WTC11 (cell line): ENCODE measurements at regions not wholly inside any gene's neighbourhood (a gene's known extent, or its start where the extent isn't known, plus 50 kb on each side); places are given as distances from the start of the nearest gene placed in this dataset.

Experiments
- ATAC-seq: fragments of 200-7000 bp; cut with Tn5 transposase; 2 replicates; pipeline ENCODE4 v1.10.0; 2021; ENCODE audit warnings: mild to moderate bottlenecking, moderate library complexity
- CTCF ChIA-PET: fragments of 300-600 bp; sonication (Branson Sonifier 250); formaldehyde crosslinking; loops from one replicate; lab custom pipeline; 2021; ENCODE audit warnings: antibody characterized with exemption; lab: Charles Lee
- POLR2A ChIA-PET: fragments of 350-600 bp; sonication (Branson Sonifier 250); formaldehyde crosslinking; loops from one replicate; lab custom pipeline; 2021; ENCODE audit warnings: antibody characterized with exemption; lab: Charles Lee
- DNase-seq: peaks from one replicate; pipeline ENCODE4 v3.0.0; 2021; ENCODE audit warnings: low spot score
- H3K27ac Mint-ChIP-seq: 2 replicates; pipeline ENCODE4 v1.8.0; 2021; ENCODE audit warnings: mixed read lengths
- H3K27me3 Mint-ChIP-seq: 2 replicates; pipeline ENCODE4 v1.8.0; 2021; ENCODE audit warnings: low read depth, mild to moderate bottlenecking, moderate library complexity, mixed read lengths
- H3K36me3 Mint-ChIP-seq: 2 replicates; pipeline ENCODE4 v1.8.0; 2021; ENCODE audit warnings: mixed read lengths
- H3K4me1 Mint-ChIP-seq: 2 replicates; pipeline ENCODE4 v1.8.0; 2022; ENCODE audit warnings: mixed read lengths
- H3K4me3 Mint-ChIP-seq: 2 replicates; pipeline ENCODE4 v1.8.0; 2021; ENCODE audit warnings: mild to moderate bottlenecking, moderate library complexity, mixed read lengths
- H3K9me3 Mint-ChIP-seq: 2 replicates; pipeline ENCODE4 v1.8.0; 2021; ENCODE audit warnings: mixed read lengths
- ATF1 ChIP-seq: sonication (generic); formaldehyde crosslinking; IDR thresholded peaks from 2 replicates; pipeline ENCODE4 v1.8.1; 2023; ENCODE audit warnings: mild to moderate bottlenecking, moderate library complexity, missing genetic modification reagents
- CBFB ChIP-seq: sonication (generic); formaldehyde crosslinking; IDR thresholded peaks from 2 replicates; pipeline ENCODE4 v1.8.1; 2022; ENCODE audit warnings: mild to moderate bottlenecking, low read depth, missing genetic modification reagents
- NR1H2 ChIP-seq: sonication (generic); formaldehyde crosslinking; IDR thresholded peaks from 2 replicates; pipeline ENCODE4 v1.9.0; 2021; ENCODE audit warnings: mild to moderate bottlenecking, moderate library complexity, missing genetic modification reagents
- ZBTB21 ChIP-seq: sonication (generic); formaldehyde crosslinking; IDR thresholded peaks from 2 replicates; pipeline ENCODE4 v1.8.1; 2023; ENCODE audit warnings: mild to moderate bottlenecking, missing genetic modification reagents, borderline replicate concordance
- ZNF263 ChIP-seq: sonication (generic); formaldehyde crosslinking; IDR thresholded peaks from 2 replicates; pipeline ENCODE4 v1.8.1; 2022; ENCODE audit warnings: low read depth, mild to moderate bottlenecking, moderate library complexity, missing genetic modification reagents
- TF ChIP-seq, protein P1 (sequence below): fragments of 250-450 bp; sonication (Bioruptor Pico); IDR thresholded peaks from 2 replicates; pipeline ENCODE4 v1.9.0; 2021; ENCODE audit warnings: mild to moderate bottlenecking, borderline replicate concordance
- TF ChIP-seq, protein P2 (sequence below): sonication (generic); formaldehyde crosslinking; IDR thresholded peaks from 2 replicates; pipeline ENCODE4 v1.8.1; 2023; ENCODE audit warnings: mild to moderate bottlenecking, missing genetic modification reagents, moderate library complexity
- TF ChIP-seq, protein P3 (sequence below): sonication (generic); formaldehyde crosslinking; IDR thresholded peaks from 2 replicates; pipeline ENCODE4 v1.8.0; 2022; ENCODE audit warnings: missing genetic modification reagents
- TF ChIP-seq, protein P4 (sequence below): sonication (generic); formaldehyde crosslinking; IDR thresholded peaks from 2 replicates; pipeline ENCODE4 v1.8.0; 2023; ENCODE audit warnings: mild to moderate bottlenecking, missing genetic modification reagents
- TF ChIP-seq, protein P5 (sequence below): sonication (generic); formaldehyde crosslinking; IDR thresholded peaks from 2 replicates; pipeline ENCODE4 v1.8.0; 2023; ENCODE audit warnings: missing genetic modification reagents, mild to moderate bottlenecking, borderline replicate concordance
- TF ChIP-seq, protein P6 (sequence below): sonication (generic); formaldehyde crosslinking; IDR thresholded peaks from 2 replicates; pipeline ENCODE4 v1.8.1; 2023; ENCODE audit warnings: mild to moderate bottlenecking, missing genetic modification reagents
- TF ChIP-seq, protein P7 (sequence below): sonication (generic); formaldehyde crosslinking; IDR thresholded peaks from 2 replicates; pipeline ENCODE4 v1.8.1; 2022; ENCODE audit warnings: missing genetic modification reagents, borderline replicate concordance
- TF ChIP-seq, protein P8 (sequence below): sonication (generic); formaldehyde crosslinking; IDR thresholded peaks from 2 replicates; pipeline ENCODE4 v1.8.1; 2023; ENCODE audit warnings: mild to moderate bottlenecking, missing genetic modification reagents

DNA sequence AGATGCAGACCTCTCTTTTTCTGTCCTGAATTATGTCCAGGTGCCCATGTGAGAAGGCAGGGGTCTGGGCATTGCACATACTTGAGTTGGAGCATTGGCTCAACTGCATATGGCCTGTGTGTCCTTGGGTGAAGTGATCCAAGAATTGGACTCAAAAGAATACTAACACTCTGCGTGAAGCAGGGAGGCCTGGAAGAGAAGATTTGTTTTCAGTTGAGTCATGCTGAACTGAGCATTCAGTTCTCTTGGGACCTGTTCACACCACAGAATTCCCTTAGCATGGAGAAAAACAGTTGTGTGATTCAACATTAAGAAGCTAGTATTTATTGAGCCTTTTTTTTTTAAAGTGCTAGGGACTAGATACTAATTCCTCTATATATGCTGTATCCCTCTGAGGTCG is 164.7 kb upstream of the TBX3 start (continued):
- TF ChIP-seq, protein P1, sequence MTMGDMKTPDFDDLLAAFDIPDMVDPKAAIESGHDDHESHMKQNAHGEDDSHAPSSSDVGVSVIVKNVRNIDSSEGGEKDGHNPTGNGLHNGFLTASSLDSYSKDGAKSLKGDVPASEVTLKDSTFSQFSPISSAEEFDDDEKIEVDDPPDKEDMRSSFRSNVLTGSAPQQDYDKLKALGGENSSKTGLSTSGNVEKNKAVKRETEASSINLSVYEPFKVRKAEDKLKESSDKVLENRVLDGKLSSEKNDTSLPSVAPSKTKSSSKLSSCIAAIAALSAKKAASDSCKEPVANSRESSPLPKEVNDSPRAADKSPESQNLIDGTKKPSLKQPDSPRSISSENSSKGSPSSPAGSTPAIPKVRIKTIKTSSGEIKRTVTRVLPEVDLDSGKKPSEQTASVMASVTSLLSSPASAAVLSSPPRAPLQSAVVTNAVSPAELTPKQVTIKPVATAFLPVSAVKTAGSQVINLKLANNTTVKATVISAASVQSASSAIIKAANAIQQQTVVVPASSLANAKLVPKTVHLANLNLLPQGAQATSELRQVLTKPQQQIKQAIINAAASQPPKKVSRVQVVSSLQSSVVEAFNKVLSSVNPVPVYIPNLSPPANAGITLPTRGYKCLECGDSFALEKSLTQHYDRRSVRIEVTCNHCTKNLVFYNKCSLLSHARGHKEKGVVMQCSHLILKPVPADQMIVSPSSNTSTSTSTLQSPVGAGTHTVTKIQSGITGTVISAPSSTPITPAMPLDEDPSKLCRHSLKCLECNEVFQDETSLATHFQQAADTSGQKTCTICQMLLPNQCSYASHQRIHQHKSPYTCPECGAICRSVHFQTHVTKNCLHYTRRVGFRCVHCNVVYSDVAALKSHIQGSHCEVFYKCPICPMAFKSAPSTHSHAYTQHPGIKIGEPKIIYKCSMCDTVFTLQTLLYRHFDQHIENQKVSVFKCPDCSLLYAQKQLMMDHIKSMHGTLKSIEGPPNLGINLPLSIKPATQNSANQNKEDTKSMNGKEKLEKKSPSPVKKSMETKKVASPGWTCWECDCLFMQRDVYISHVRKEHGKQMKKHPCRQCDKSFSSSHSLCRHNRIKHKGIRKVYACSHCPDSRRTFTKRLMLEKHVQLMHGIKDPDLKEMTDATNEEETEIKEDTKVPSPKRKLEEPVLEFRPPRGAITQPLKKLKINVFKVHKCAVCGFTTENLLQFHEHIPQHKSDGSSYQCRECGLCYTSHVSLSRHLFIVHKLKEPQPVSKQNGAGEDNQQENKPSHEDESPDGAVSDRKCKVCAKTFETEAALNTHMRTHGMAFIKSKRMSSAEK (CRISPR knock-in tag), result no peak
- TF ChIP-seq ZNF263 (CRISPR knock-in tag), result no peak
- TF ChIP-seq, protein P2, sequence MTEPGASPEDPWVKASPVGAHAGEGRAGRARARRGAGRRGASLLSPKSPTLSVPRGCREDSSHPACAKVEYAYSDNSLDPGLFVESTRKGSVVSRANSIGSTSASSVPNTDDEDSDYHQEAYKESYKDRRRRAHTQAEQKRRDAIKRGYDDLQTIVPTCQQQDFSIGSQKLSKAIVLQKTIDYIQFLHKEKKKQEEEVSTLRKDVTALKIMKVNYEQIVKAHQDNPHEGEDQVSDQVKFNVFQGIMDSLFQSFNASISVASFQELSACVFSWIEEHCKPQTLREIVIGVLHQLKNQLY (CRISPR knock-in tag), result no peak
- TF ChIP-seq, protein P3, sequence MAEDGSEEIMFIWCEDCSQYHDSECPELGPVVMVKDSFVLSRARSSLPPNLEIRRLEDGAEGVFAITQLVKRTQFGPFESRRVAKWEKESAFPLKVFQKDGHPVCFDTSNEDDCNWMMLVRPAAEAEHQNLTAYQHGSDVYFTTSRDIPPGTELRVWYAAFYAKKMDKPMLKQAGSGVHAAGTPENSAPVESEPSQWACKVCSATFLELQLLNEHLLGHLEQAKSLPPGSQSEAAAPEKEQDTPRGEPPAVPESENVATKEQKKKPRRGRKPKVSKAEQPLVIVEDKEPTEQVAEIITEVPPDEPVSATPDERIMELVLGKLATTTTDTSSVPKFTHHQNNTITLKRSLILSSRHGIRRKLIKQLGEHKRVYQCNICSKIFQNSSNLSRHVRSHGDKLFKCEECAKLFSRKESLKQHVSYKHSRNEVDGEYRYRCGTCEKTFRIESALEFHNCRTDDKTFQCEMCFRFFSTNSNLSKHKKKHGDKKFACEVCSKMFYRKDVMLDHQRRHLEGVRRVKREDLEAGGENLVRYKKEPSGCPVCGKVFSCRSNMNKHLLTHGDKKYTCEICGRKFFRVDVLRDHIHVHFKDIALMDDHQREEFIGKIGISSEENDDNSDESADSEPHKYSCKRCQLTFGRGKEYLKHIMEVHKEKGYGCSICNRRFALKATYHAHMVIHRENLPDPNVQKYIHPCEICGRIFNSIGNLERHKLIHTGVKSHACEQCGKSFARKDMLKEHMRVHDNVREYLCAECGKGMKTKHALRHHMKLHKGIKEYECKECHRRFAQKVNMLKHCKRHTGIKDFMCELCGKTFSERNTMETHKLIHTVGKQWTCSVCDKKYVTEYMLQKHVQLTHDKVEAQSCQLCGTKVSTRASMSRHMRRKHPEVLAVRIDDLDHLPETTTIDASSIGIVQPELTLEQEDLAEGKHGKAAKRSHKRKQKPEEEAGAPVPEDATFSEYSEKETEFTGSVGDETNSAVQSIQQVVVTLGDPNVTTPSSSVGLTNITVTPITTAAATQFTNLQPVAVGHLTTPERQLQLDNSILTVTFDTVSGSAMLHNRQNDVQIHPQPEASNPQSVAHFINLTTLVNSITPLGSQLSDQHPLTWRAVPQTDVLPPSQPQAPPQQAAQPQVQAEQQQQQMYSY (CRISPR knock-in tag), result no peak
- TF ChIP-seq NR1H2 (CRISPR knock-in tag), result no peak
- TF ChIP-seq, protein P4, sequence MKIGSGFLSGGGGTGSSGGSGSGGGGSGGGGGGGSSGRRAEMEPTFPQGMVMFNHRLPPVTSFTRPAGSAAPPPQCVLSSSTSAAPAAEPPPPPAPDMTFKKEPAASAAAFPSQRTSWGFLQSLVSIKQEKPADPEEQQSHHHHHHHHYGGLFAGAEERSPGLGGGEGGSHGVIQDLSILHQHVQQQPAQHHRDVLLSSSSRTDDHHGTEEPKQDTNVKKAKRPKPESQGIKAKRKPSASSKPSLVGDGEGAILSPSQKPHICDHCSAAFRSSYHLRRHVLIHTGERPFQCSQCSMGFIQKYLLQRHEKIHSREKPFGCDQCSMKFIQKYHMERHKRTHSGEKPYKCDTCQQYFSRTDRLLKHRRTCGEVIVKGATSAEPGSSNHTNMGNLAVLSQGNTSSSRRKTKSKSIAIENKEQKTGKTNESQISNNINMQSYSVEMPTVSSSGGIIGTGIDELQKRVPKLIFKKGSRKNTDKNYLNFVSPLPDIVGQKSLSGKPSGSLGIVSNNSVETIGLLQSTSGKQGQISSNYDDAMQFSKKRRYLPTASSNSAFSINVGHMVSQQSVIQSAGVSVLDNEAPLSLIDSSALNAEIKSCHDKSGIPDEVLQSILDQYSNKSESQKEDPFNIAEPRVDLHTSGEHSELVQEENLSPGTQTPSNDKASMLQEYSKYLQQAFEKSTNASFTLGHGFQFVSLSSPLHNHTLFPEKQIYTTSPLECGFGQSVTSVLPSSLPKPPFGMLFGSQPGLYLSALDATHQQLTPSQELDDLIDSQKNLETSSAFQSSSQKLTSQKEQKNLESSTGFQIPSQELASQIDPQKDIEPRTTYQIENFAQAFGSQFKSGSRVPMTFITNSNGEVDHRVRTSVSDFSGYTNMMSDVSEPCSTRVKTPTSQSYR (CRISPR knock-in tag), result no peak
- TF ChIP-seq, protein P5, sequence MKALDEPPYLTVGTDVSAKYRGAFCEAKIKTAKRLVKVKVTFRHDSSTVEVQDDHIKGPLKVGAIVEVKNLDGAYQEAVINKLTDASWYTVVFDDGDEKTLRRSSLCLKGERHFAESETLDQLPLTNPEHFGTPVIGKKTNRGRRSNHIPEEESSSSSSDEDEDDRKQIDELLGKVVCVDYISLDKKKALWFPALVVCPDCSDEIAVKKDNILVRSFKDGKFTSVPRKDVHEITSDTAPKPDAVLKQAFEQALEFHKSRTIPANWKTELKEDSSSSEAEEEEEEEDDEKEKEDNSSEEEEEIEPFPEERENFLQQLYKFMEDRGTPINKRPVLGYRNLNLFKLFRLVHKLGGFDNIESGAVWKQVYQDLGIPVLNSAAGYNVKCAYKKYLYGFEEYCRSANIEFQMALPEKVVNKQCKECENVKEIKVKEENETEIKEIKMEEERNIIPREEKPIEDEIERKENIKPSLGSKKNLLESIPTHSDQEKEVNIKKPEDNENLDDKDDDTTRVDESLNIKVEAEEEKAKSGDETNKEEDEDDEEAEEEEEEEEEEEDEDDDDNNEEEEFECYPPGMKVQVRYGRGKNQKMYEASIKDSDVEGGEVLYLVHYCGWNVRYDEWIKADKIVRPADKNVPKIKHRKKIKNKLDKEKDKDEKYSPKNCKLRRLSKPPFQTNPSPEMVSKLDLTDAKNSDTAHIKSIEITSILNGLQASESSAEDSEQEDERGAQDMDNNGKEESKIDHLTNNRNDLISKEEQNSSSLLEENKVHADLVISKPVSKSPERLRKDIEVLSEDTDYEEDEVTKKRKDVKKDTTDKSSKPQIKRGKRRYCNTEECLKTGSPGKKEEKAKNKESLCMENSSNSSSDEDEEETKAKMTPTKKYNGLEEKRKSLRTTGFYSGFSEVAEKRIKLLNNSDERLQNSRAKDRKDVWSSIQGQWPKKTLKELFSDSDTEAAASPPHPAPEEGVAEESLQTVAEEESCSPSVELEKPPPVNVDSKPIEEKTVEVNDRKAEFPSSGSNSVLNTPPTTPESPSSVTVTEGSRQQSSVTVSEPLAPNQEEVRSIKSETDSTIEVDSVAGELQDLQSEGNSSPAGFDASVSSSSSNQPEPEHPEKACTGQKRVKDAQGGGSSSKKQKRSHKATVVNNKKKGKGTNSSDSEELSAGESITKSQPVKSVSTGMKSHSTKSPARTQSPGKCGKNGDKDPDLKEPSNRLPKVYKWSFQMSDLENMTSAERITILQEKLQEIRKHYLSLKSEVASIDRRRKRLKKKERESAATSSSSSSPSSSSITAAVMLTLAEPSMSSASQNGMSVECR, result no peak
- TF ChIP-seq ZBTB21 (CRISPR knock-in tag), result no peak
- TF ChIP-seq, all 79 proteins: peak for 0

DNA sequence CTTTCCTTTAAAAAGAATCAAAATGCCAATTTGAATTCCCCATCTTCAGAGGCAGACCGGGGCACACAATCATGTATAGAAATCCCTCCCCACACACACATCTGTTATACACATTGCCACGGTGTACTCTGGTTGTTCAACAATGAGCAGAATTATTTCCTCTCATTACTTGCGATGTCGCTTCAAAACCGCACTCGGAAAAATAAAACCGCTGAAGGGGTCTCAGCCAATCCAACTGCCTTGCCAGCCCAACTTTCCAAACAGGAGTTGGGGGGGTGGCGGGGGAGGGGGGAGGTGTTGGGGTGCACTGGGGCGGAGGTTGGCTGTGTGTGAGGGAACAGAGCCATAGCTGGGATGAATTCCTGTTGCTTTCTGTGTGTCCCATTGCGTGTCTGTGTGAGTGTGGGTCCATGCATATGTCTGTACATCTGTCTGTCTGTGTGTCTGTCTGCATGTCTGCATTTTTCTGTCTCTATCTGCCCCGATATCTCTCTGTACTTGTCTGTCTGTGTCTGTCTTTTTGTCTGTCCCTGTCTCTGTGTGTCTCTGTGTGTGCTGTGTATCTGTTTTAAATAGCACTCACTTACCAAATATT is 163.6 kb upstream of the TBX3 start:
- DNase-seq (no peak), ATAC-seq (no peak)
- Mint-ChIP-seq H3K9me3 (peaks cover 3% of the 10 kb centered on the region), H3K36me3 (no peaks in the 10 kb centered on the region), H3K27me3 (no peaks in the 10 kb centered on the region), H3K4me3 (no peak overlapping the region), H3K4me1 (no peaks in the 10 kb centered on the region), H3K27ac (no peak overlapping the region; the same call in 1 of the 2 replicates)
- ChIA-PET POLR2A (no interaction called here), CTCF (no interaction called here)
- TF ChIP-seq, protein P6, sequence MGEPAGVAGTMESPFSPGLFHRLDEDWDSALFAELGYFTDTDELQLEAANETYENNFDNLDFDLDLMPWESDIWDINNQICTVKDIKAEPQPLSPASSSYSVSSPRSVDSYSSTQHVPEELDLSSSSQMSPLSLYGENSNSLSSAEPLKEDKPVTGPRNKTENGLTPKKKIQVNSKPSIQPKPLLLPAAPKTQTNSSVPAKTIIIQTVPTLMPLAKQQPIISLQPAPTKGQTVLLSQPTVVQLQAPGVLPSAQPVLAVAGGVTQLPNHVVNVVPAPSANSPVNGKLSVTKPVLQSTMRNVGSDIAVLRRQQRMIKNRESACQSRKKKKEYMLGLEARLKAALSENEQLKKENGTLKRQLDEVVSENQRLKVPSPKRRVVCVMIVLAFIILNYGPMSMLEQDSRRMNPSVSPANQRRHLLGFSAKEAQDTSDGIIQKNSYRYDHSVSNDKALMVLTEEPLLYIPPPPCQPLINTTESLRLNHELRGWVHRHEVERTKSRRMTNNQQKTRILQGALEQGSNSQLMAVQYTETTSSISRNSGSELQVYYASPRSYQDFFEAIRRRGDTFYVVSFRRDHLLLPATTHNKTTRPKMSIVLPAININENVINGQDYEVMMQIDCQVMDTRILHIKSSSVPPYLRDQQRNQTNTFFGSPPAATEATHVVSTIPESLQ (CRISPR knock-in tag), result no peak
- no peak for TF ChIP-seq ATF1 (CRISPR knock-in tag)
- no peak for TF ChIP-seq CBFB
- no peak for TF ChIP-seq ZBTB21 (CRISPR knock-in tag)
- TF ChIP-seq, protein P7, sequence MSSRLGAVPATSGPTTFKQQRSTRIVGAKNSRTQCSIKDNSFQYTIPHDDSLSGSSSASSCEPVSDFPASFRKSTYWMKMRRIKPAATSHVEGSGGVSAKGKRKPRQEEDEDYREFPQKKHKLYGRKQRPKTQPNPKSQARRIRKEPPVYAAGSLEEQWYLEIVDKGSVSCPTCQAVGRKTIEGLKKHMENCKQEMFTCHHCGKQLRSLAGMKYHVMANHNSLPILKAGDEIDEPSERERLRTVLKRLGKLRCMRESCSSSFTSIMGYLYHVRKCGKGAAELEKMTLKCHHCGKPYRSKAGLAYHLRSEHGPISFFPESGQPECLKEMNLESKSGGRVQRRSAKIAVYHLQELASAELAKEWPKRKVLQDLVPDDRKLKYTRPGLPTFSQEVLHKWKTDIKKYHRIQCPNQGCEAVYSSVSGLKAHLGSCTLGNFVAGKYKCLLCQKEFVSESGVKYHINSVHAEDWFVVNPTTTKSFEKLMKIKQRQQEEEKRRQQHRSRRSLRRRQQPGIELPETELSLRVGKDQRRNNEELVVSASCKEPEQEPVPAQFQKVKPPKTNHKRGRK (CRISPR knock-in tag), result no peak
- TF ChIP-seq, protein P8, sequence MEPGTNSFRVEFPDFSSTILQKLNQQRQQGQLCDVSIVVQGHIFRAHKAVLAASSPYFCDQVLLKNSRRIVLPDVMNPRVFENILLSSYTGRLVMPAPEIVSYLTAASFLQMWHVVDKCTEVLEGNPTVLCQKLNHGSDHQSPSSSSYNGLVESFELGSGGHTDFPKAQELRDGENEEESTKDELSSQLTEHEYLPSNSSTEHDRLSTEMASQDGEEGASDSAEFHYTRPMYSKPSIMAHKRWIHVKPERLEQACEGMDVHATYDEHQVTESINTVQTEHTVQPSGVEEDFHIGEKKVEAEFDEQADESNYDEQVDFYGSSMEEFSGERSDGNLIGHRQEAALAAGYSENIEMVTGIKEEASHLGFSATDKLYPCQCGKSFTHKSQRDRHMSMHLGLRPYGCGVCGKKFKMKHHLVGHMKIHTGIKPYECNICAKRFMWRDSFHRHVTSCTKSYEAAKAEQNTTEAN (CRISPR knock-in tag), result no peak
